ENCODE measurements at regions not wholly inside any gene's neighbourhood (a gene's known extent, or its start where the extent isn't known, plus 50 kb on each side); places are given as distances from the start of the nearest gene placed in this dataset.
A peak's percentile ranks its signal among the peaks of the same experiment; 100 is the strongest.

GRCh38 chr12:13552830-13553229 is 356.3 kb downstream of the EMP1 start:
- Histone ChIP-seq H3K9me3 (ENCODE audit: low read depth) (no peaks in the 10 kb centered on the region), H4K20me1 (ENCODE audit: insufficient read depth, poor library complexity, severe bottlenecking) (no peaks in the 10 kb centered on the region), H3K4me2 (no peak overlapping the region), H3K79me2 (no peaks in the 10 kb centered on the region), H3K4me3 (no peak overlapping the region), H3K36me3 (replicated peaks; ENCODE audit: insufficient read depth, low read depth) (no peaks in the 10 kb centered on the region), H3K27me3 (no peaks in the 10 kb centered on the region), H3K27ac (no peak overlapping the region), H3K9me2 (replicated peaks; ENCODE audit: insufficient read depth) (no peaks in the 10 kb centered on the region), H2AFZ (no peak overlapping the region), H3K4me1 (ENCODE audit: insufficient read depth) (no peaks in the 10 kb centered on the region)
- no peak for TF ChIP-seq EZH2 (IDR thresholded peaks at IDR 0.05; ENCODE audit: borderline replicate concordance)
- TF ChIP-seq, protein P1, sequence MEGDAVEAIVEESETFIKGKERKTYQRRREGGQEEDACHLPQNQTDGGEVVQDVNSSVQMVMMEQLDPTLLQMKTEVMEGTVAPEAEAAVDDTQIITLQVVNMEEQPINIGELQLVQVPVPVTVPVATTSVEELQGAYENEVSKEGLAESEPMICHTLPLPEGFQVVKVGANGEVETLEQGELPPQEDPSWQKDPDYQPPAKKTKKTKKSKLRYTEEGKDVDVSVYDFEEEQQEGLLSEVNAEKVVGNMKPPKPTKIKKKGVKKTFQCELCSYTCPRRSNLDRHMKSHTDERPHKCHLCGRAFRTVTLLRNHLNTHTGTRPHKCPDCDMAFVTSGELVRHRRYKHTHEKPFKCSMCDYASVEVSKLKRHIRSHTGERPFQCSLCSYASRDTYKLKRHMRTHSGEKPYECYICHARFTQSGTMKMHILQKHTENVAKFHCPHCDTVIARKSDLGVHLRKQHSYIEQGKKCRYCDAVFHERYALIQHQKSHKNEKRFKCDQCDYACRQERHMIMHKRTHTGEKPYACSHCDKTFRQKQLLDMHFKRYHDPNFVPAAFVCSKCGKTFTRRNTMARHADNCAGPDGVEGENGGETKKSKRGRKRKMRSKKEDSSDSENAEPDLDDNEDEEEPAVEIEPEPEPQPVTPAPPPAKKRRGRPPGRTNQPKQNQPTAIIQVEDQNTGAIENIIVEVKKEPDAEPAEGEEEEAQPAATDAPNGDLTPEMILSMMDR (IDR thresholded peaks at IDR 0.05; ENCODE audit: poor library complexity), result no peak
- TF ChIP-seq EZH2phosphoT487 (IDR thresholded peaks at IDR 0.05; ENCODE audit: low read depth, severe bottlenecking, unreplicated experiment), result no peak
- DNase-seq (ENCODE audit: low spot score), result no peak
- WGBS (ENCODE audit: low lambda C conversion rate, missing lambda C conversion rate), result 70% methylated on average over 4 of the region's 4 CpGs

DNA sequence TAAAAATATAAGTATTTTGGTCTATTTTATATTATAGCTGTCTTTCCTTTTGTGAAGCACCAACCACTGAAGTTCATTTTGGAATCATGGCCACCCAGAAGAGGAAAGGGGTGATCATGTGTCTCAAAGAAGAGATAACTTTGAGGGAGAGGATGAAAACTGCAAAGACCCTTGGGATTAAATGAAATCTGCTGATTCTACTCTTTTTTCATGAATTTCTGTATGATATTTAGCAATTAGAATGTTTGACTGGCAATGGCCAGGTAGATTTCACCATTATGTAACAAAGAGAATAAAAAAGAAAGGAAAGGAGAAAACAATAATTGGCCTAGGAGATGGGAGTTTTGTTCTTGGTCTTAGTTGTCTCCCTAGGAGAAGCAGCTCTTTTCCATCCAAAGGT is 350.8 kb downstream of the EMP1 start:
- Histone ChIP-seq H3K9me2 (replicated peaks; ENCODE audit: insufficient read depth) (no peaks in the 10 kb centered on the region), H3K27ac (no peak overlapping the region), H3K36me3 (replicated peaks; ENCODE audit: insufficient read depth, low read depth) (no peaks in the 10 kb centered on the region), H4K20me1 (ENCODE audit: insufficient read depth, poor library complexity, severe bottlenecking) (no peaks in the 10 kb centered on the region), H2AFZ (no peak overlapping the region), H3K4me1 (ENCODE audit: insufficient read depth) (no peaks in the 10 kb centered on the region), H3K9me3 (ENCODE audit: low read depth) (no peaks in the 10 kb centered on the region), H3K4me3 (no peak overlapping the region), H3K79me2 (no peaks in the 10 kb centered on the region), H3K4me2 (no peak overlapping the region), H3K27me3 (no peaks in the 10 kb centered on the region)
- DNase-seq (ENCODE audit: low spot score), result no peak
- TF ChIP-seq EZH2phosphoT487 (IDR thresholded peaks at IDR 0.05; ENCODE audit: low read depth, severe bottlenecking, unreplicated experiment), result no peak
- TF ChIP-seq, protein P1 (IDR thresholded peaks at IDR 0.05; ENCODE audit: poor library complexity), result no peak
- TF ChIP-seq EZH2 (IDR thresholded peaks at IDR 0.05; ENCODE audit: borderline replicate concordance), result no peak

DNA sequence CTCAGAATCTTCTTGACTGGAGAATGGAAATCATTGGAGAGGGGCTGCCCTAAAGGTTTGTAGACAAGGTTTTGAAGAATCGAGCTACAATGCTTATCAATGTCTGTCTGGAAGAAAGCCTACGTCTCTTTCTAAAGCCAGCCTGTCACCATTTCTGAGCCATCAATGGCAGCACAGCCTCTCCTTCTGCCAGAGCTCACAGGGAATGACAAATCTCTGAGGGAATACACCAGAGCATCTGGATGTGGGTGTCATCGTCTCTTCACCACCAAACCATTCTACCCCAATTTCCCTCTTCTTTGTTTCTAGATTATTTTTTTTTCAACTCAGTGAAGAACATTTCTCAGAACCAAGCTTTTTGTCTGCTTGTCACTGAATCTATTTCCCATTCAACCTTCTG is 349.7 kb downstream of the EMP1 start:
- no peak overlapping the region for H3K4me2 ChIP-seq
- H3K27me3 ChIP-seq, result no peaks in the 10 kb centered on the region
- H2AFZ ChIP-seq, result no peak overlapping the region
- H3K9me2 ChIP-seq (replicated peaks; ENCODE audit: insufficient read depth), result no peaks in the 10 kb centered on the region
- no peaks in the 10 kb centered on the region for H3K4me1 ChIP-seq (ENCODE audit: insufficient read depth)
- no peaks in the 10 kb centered on the region for H3K79me2 ChIP-seq
- H3K36me3 ChIP-seq (replicated peaks; ENCODE audit: insufficient read depth, low read depth), result no peaks in the 10 kb centered on the region
- WGBS (ENCODE audit: low lambda C conversion rate, missing lambda C conversion rate), result 79% methylated on average over 3 of the region's 3 CpGs
- no peak overlapping the region for H3K27ac ChIP-seq
- no peaks in the 10 kb centered on the region for H4K20me1 ChIP-seq (ENCODE audit: insufficient read depth, poor library complexity, severe bottlenecking)
- no peaks in the 10 kb centered on the region for H3K9me3 ChIP-seq (ENCODE audit: low read depth)
- DNase-seq (ENCODE audit: low spot score), result no peak
- TF ChIP-seq, protein P1 (IDR thresholded peaks at IDR 0.05; ENCODE audit: poor library complexity), result no peak
- TF ChIP-seq EZH2 (IDR thresholded peaks at IDR 0.05; ENCODE audit: borderline replicate concordance) (no peak), EZH2phosphoT487 (IDR thresholded peaks at IDR 0.05; ENCODE audit: low read depth, severe bottlenecking, unreplicated experiment) (no peak)
- no peak overlapping the region for H3K4me3 ChIP-seq

DNA sequence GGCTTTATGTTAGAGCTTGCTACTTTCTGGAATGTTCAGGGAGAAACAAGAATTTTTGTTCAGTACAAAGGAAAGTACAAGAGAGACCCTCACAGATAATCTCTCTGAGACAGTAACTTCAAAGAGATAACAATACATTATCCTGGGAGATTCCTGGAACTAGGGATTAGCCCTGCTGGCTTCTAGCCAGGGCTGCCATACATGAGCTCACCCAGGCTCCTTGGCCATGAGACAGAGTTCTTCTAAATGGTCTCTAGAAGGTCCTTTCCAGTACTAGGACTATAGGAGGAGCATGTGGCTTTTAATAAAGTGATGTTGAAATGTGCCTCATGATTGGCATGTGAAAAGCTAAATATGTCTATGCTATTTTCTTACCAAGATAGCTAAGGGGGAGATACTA is 342.5 kb downstream of the EMP1 start:
- peak; percentile 12 for DNase-seq (ENCODE audit: low spot score)
- TF ChIP-seq EZH2 (IDR thresholded peaks at IDR 0.05; ENCODE audit: borderline replicate concordance), result no peak
- TF ChIP-seq EZH2phosphoT487 (IDR thresholded peaks at IDR 0.05; ENCODE audit: low read depth, severe bottlenecking, unreplicated experiment), result no peak
- TF ChIP-seq, protein P1 (IDR thresholded peaks at IDR 0.05; ENCODE audit: poor library complexity), result no peak
- H3K9me2 ChIP-seq (replicated peaks; ENCODE audit: insufficient read depth), result no peaks in the 10 kb centered on the region
- H3K9me3 ChIP-seq (ENCODE audit: low read depth), result no peaks in the 10 kb centered on the region
- no peaks in the 10 kb centered on the region for H3K27me3 ChIP-seq
- H4K20me1 ChIP-seq (ENCODE audit: insufficient read depth, poor library complexity, severe bottlenecking), result no peaks in the 10 kb centered on the region
- H3K4me3 ChIP-seq, result no peak overlapping the region
- no peak overlapping the region for H3K27ac ChIP-seq
- H3K36me3 ChIP-seq (replicated peaks; ENCODE audit: insufficient read depth, low read depth), result no peaks in the 10 kb centered on the region
- no peak overlapping the region for H3K4me2 ChIP-seq
- no peaks in the 10 kb centered on the region for H3K4me1 ChIP-seq (ENCODE audit: insufficient read depth)
- H2AFZ ChIP-seq, result no peak overlapping the region
- H3K79me2 ChIP-seq, result no peaks in the 10 kb centered on the region
